H1 (cell line): ENCODE measurements at regions not wholly inside any gene's neighbourhood (a gene's known extent, or its start where the extent isn't known, plus 50 kb on each side); places are given as distances from the start of the nearest gene placed in this dataset.

ENCODE experiments used
- CTCF ChIA-PET: fragments of 300-600 bp; sonication (Branson Sonifier 250); formaldehyde crosslinking; loops from one replicate; lab custom pipeline; 2021; ENCODE audit not compliant: partially characterized antibody; lab: Charles Lee
- POLR2A ChIA-PET: fragments of 300-600 bp; sonication (Branson Sonifier 250); formaldehyde crosslinking; loops from one replicate; lab custom pipeline; 2021; ENCODE audit warnings: inconsistent platforms; ENCODE audit not compliant: partially characterized antibody; lab: Charles Lee
- DNase-seq, 2 experiments: peaks; one replicate each; pipeline versions ENCODE4 v3.0.0 to v3.0.0-alpha.2; 2010 to 2022; ENCODE audit warnings: low spot score in 2 of 2, low read depth in 1 of 2, mixed read lengths in 1 of 2
- FAIRE-seq: peaks from 2 replicates; lab custom pipeline; 2011; peaks lifted over from hg19 to GRCh38; lab: Jason Lieb, UNC
- H2AFZ ChIP-seq: 2 replicates; pipeline ENCODE4 v1.8.1; 2012; ENCODE audit warnings: low read length, inconsistent platforms
- H2AK5ac ChIP-seq: 2 replicates; pipeline ENCODE4 v1.6.1; 2013; ENCODE audit warnings: low read depth, low read length
- H2BK120ac ChIP-seq: replicated peaks from 2 replicates; pipeline ENCODE3; 2013; ENCODE audit warnings: low read depth, low read length, inconsistent platforms
- H2BK12ac ChIP-seq: 2 replicates; pipeline ENCODE4 v1.6.1; 2013; ENCODE audit warnings: low read depth, low read length
- H2BK15ac ChIP-seq: 2 replicates; pipeline ENCODE4 v1.6.1; 2013; ENCODE audit warnings: low read length
- H2BK20ac ChIP-seq: 2 replicates; pipeline ENCODE4 v1.6.1; 2013; ENCODE audit warnings: low read length
- H2BK5ac ChIP-seq: 2 replicates; pipeline ENCODE4 v1.6.1; 2013; ENCODE audit warnings: low read depth, low read length
- H3K14ac ChIP-seq: 2 replicates; pipeline ENCODE4 v1.6.1; 2013; ENCODE audit warnings: inconsistent platforms; ENCODE audit not compliant: insufficient read length
- H3K18ac ChIP-seq: 2 replicates; pipeline ENCODE4 v1.6.1; 2013; ENCODE audit warnings: low read length; ENCODE audit errors: extremely low read depth
- H3K23ac ChIP-seq: 2 replicates; pipeline ENCODE4 v1.6.1; 2013; ENCODE audit warnings: inconsistent platforms; ENCODE audit not compliant: insufficient read length
- H3K23me2 ChIP-seq: 2 replicates; pipeline ENCODE4 v1.6.1; 2013; ENCODE audit warnings: low read depth, low read length
- H3K27ac ChIP-seq: 2 replicates; pipeline ENCODE4 v1.6.1; 2011; ENCODE audit warnings: low read depth, low read length, inconsistent platforms
- H3K27me3 ChIP-seq, 4 experiments: replicated peaks in 1 of 4; 1 replicate in 1 of 4; 2 replicates in 3 of 4; pipeline versions ENCODE4 v1.6.1 to v1.8.1; 2011 to 2013; ENCODE audit warnings: low read length in 3 of 4, mild to moderate bottlenecking in 3 of 4, inconsistent platforms in 2 of 4, mixed read lengths in 2 of 4, moderate library complexity in 1 of 4; ENCODE audit not compliant: control insufficient read depth in 3 of 4, insufficient read depth in 3 of 4; ENCODE audit errors: extremely low read depth in 1 of 4
- H3K36me3 ChIP-seq, 4 experiments: 2 replicates each; pipeline versions ENCODE4 v1.6.1 to v1.8.1; 2011 to 2013; ENCODE audit warnings: mild to moderate bottlenecking in 4 of 4, low read length in 3 of 4, moderate library complexity in 2 of 4, control low read depth in 1 of 4, inconsistent platforms in 1 of 4; ENCODE audit not compliant: insufficient read depth in 4 of 4, control insufficient read depth in 2 of 4
- H3K4ac ChIP-seq: replicated peaks from 2 replicates; pipeline ENCODE3; 2013; ENCODE audit warnings: low read length, low read depth, mixed read lengths, inconsistent platforms; ENCODE audit not compliant: insufficient read length
- H3K4me1 ChIP-seq, 4 experiments: replicated peaks in 1 of 4; 1 replicate in 1 of 4; 2 replicates in 3 of 4; pipeline versions ENCODE4 v1.6.1 to v1.8.1; 2011 to 2013; ENCODE audit warnings: low read length in 3 of 4, inconsistent platforms in 2 of 4, mixed read lengths in 1 of 4; ENCODE audit not compliant: insufficient read depth in 4 of 4, control insufficient read depth in 3 of 4
- H3K4me2 ChIP-seq, 2 experiments: 2 replicates each; pipeline versions ENCODE4 v1.6.1 to v1.8.1; 2011 to 2013; ENCODE audit warnings: low read depth in 2 of 2, low read length in 2 of 2, control low read depth in 1 of 2, inconsistent platforms in 1 of 2, mild to moderate bottlenecking in 1 of 2; ENCODE audit not compliant: insufficient read depth in 1 of 2
- H3K4me3 ChIP-seq, 4 experiments: fragments of 200-600, 300-600 bp in 1 of 4; sonication (generic), shearing (Covaris generic), sonication (Bioruptor Twin) in 1 of 4; 2 replicates each; pipeline versions ENCODE4 v1.5.1 to v1.8.1; 2011 to 2016; ENCODE audit warnings: low read length in 4 of 4, low read depth in 3 of 4, control low read depth in 2 of 4, inconsistent platforms in 2 of 4, mild to moderate bottlenecking in 2 of 4, mixed read lengths in 1 of 4, moderate library complexity in 1 of 4; ENCODE audit not compliant: insufficient read depth in 2 of 4; ENCODE audit errors: extremely low read depth in 1 of 4
- H3K56ac ChIP-seq: replicated peaks from 2 replicates; pipeline ENCODE3; 2013; ENCODE audit warnings: low read depth, mild to moderate bottlenecking, mixed read lengths, low read length, inconsistent platforms; ENCODE audit not compliant: insufficient read length
- H3K79me1 ChIP-seq: 2 replicates; pipeline ENCODE4 v1.6.1; 2013; ENCODE audit warnings: low read depth, low read length, control low read depth
- H3K79me2 ChIP-seq, 2 experiments: 2 replicates each; pipeline versions ENCODE4 v1.6.1 to v1.8.1; 2012 to 2013; ENCODE audit warnings: low read length in 2 of 2, mild to moderate bottlenecking in 2 of 2, inconsistent platforms in 1 of 2; ENCODE audit not compliant: insufficient read depth in 2 of 2, control insufficient read depth in 1 of 2
- H3K9ac ChIP-seq, 4 experiments: replicated peaks in 1 of 4; 1 replicate in 1 of 4; 2 replicates in 3 of 4; pipeline versions ENCODE4 v1.6.1 to v1.8.1; 2011 to 2013; ENCODE audit warnings: low read depth in 3 of 4, low read length in 3 of 4, control low read depth in 2 of 4, mild to moderate bottlenecking in 2 of 4, moderate library complexity in 2 of 4, inconsistent platforms in 1 of 4; ENCODE audit errors: extremely low read depth in 1 of 4
- H3K9me3 ChIP-seq, 2 experiments: 2 replicates each; pipeline versions ENCODE4 v1.6.1 to v1.8.1; 2012 to 2013; ENCODE audit warnings: mild to moderate bottlenecking in 2 of 2, moderate library complexity in 2 of 2, control low read depth in 1 of 2, inconsistent platforms in 1 of 2, low read depth in 1 of 2, low read length in 1 of 2, mixed read lengths in 1 of 2; ENCODE audit not compliant: insufficient read depth in 2 of 2
- H4K20me1 ChIP-seq, 2 experiments: replicated peaks in 1 of 2; 2 replicates each; pipeline versions ENCODE3 to v1.8.1; 2011 to 2013; ENCODE audit warnings: inconsistent platforms in 2 of 2, low read length in 2 of 2, mild to moderate bottlenecking in 1 of 2; ENCODE audit not compliant: insufficient read depth in 2 of 2, control insufficient read depth in 1 of 2
- H4K5ac ChIP-seq: 2 replicates; pipeline ENCODE4 v1.6.1; 2013; ENCODE audit warnings: low read length, low read depth, mixed read lengths, inconsistent platforms; ENCODE audit not compliant: insufficient read length
- H4K8ac ChIP-seq: 2 replicates; pipeline ENCODE4 v1.8.0; 2013; ENCODE audit warnings: mild to moderate bottlenecking, moderate library complexity, low read length, inconsistent platforms; ENCODE audit not compliant: insufficient read depth; ENCODE audit errors: extremely low read depth
- H4K91ac ChIP-seq: replicated peaks from 2 replicates; pipeline ENCODE3; 2013; ENCODE audit warnings: low read length, mixed read lengths, inconsistent platforms; ENCODE audit not compliant: insufficient read length
- ATF2 ChIP-seq: IDR thresholded peaks from 2 replicates; pipeline ENCODE4 v1.6.1; 2012; ENCODE audit warnings: low read length, inconsistent platforms
- BRCA1 ChIP-seq: IDR thresholded peaks from 2 replicates; pipeline ENCODE4 v1.6.1; 2012; ENCODE audit warnings: low read depth, low read length, improper control_type of control experiment
- EGR1 ChIP-seq: IDR thresholded peaks from 2 replicates; pipeline ENCODE4 v1.6.1; 2011; ENCODE audit warnings: low read depth, low read length, borderline replicate concordance
- EZH2 ChIP-seq: fragments of 200-600 bp; sonication (generic); IDR thresholded peaks from 2 replicates; pipeline ENCODE4 v1.7.1; 2012; ENCODE audit warnings: low read depth, mild to moderate bottlenecking, moderate library complexity, low read length, inconsistent platforms; ENCODE audit not compliant: severe bottlenecking
- NRF1 ChIP-seq: IDR thresholded peaks from 2 replicates; pipeline ENCODE4 v1.6.1; 2011; ENCODE audit warnings: mild to moderate bottlenecking, low read depth, low read length, improper control_type of control experiment
- POLR2A ChIP-seq, 2 experiments: IDR thresholded peaks; 1 replicate in 1 of 2; 2 replicates in 1 of 2; pipeline ENCODE4 v1.6.1; 2011; ENCODE audit warnings: low read depth in 2 of 2, low read length in 2 of 2, mild to moderate bottlenecking in 2 of 2; ENCODE audit errors: control extremely low read depth in 1 of 2
- WGBS, 2 experiments: shearing (Covaris generic) in 1 of 2; methylation state at CpG; one replicate each; pipeline versions ENCODE4 v1.1.6 to v1.1.7; 2013 to 2015; ENCODE audit warnings: low lambda C conversion rate in 2 of 2, mixed read lengths in 2 of 2, inconsistent platforms in 1 of 2, low coverage in 1 of 2, missing lambda C conversion rate in 1 of 2; ENCODE audit not compliant: insufficient replicate concordance in 2 of 2, insufficient coverage in 1 of 2, insufficient read length in 1 of 2; ENCODE audit errors: extremely low coverage in 1 of 2, missing lambda C conversion rate in 1 of 2; 5-methylcytosine and 5-hydroxymethylcytosine counted together

- no peaks in the 10 kb centered on the region for H3K23me2 ChIP-seq
- H3K56ac ChIP-seq, result no peak overlapping the region
- TF ChIP-seq ATF2 (no peak), BRCA1 (no peak), EGR1 (no peak), EZH2 (no peak), NRF1 (no peak), POLR2A (IDR thresholded peaks at IDR 0.05; ENCODE audit: control extremely low read depth in 1 of 2, low read depth in 2 of 2, low read length in 2 of 2) (no peak)
- H3K4me2 ChIP-seq, result no peak overlapping the region
- H3K9me3 ChIP-seq, result no peaks in the 10 kb centered on the region
- H4K8ac ChIP-seq, result no peak overlapping the region
- no peaks in the 10 kb centered on the region for H3K79me1 ChIP-seq
- 91% methylated on average over 22 of the region's 22 CpGs; no CpG with 5 or more reads in 1 of the 2 experiments for WGBS, 2 experiments
- H4K5ac ChIP-seq, result no peak overlapping the region
- H3K23ac ChIP-seq, result no peak overlapping the region
- no peak overlapping the region for H2AFZ ChIP-seq
- FAIRE-seq, result no peak
- H2BK12ac ChIP-seq, result peak overlapping the region; percentile 80; the same call in 1 of the 2 replicates
- no peak overlapping the region for H3K4ac ChIP-seq
- H4K20me1 ChIP-seq, result no peaks in the 10 kb centered on the region
- H3K4me3 ChIP-seq, result no peak overlapping the region
- POLR2A ChIA-PET, result no interaction called here
- H2BK5ac ChIP-seq, result no peak overlapping the region
- H2BK120ac ChIP-seq, result no peak overlapping the region
- no peak overlapping the region for H4K91ac ChIP-seq
- H2AK5ac ChIP-seq, result peak overlapping the region; percentile 53; the same call in 1 of the 2 replicates
- no peak overlapping the region for H3K14ac ChIP-seq
- CTCF ChIA-PET, result interaction anchor here (1.7 kb wide), 2 partner anchors 10 to 50 kb away, joined by 4 to 8 read pairs; no protein-coding TSS in a partner anchor
- peak overlapping the region; percentile 78; the same call in 1 of the 2 replicates for H3K18ac ChIP-seq
- H3K9ac ChIP-seq, result no peak overlapping the region
- no peak for DNase-seq
- peaks cover 0 to 7% (median 1%) of the 10 kb centered on the region in 4 experiments; a peak in 1 of 7 replicates for H3K27me3 ChIP-seq
- H3K4me1 ChIP-seq, result peaks cover 3 to 20% (median 9%) of the 10 kb centered on the region in 4 experiments
- H3K27ac ChIP-seq, result no peak overlapping the region
- no peaks in the 10 kb centered on the region for H3K79me2 ChIP-seq
- peak overlapping the region; percentile 88; the same call in 1 of the 2 replicates for H2BK15ac ChIP-seq
- no peaks in the 10 kb centered on the region for H3K36me3 ChIP-seq
- H2BK20ac ChIP-seq, result 0 out of 2 replicates have a peak overlapping the region, but pooled peaks have one; percentile 48
Measured at GRCh38 chr16:86823888-86824671, 245.7 kb downstream of the FOXL1 start.
